Sigmoid colon (tissue), 6 donors: ENCODE measurements at regions not wholly inside any gene's neighbourhood (a gene's known extent, or its start where the extent isn't known, plus 50 kb on each side); places are given as distances from the start of the nearest gene placed in this dataset.

Experiments
- DNase-seq: peaks from one replicate; pipeline ENCODE4 v3.0.0-alpha.2; 2019
- H3K27ac ChIP-seq, 4 donors: fragments of 200-600 bp; sonication (generic); one replicate each; pipeline ENCODE4 v1.5.1; 2016 to 2019; ENCODE audit warnings: mild to moderate bottlenecking in 1 of 4
- H3K27me3 ChIP-seq, 3 donors: fragments of 200-600 bp; sonication (generic); one replicate each; pipeline ENCODE4 v1.5.1; 2019; ENCODE audit warnings: mild to moderate bottlenecking in 1 of 3
- H3K36me3 ChIP-seq, 4 donors: fragments of 200-600 bp; sonication (generic); one replicate each; pipeline ENCODE4 v1.5.1; 2016 to 2019
- H3K4me1 ChIP-seq, 4 donors: fragments of 200-600 bp; sonication (generic); one replicate each; pipeline ENCODE4 v1.5.1; 2017 to 2019
- H3K4me3 ChIP-seq, 4 donors: fragments of 200-600 bp; sonication (generic); one replicate each; pipeline ENCODE4 v1.5.1; 2017 to 2019; ENCODE audit warnings: mild to moderate bottlenecking in 2 of 4, moderate library complexity in 1 of 4
- H3K9me3 ChIP-seq, 4 donors: fragments of 200-600 bp in 3 of 4; sonication (generic) in 3 of 4; one replicate each; pipeline versions ENCODE4 v1.5.1 to v1.6.1; 2013 to 2019
- CTCF ChIP-seq, 4 experiments: fragments of 450-650 bp in 3 of 4; fragments of 200-600 bp in 1 of 4; IDR thresholded peaks; one replicate each; pipeline ENCODE4 v1.5.1; 2016 to 2019; ENCODE audit warnings: antibody characterized with exemption in 4 of 4, mild to moderate bottlenecking in 3 of 4, moderate library complexity in 2 of 4
- EP300 ChIP-seq, 4 donors: sonication (generic); formaldehyde crosslinking; IDR thresholded peaks; one replicate each; pipeline ENCODE4 v1.6.1; 2017; ENCODE audit warnings: antibody characterized with exemption in 4 of 4
- POLR2A ChIP-seq, 2 donors: fragments of 450-650 bp; IDR thresholded peaks; one replicate each; pipeline ENCODE4 v1.6.1; 2016; ENCODE audit warnings: antibody characterized with exemption in 2 of 2, mild to moderate bottlenecking in 2 of 2, moderate library complexity in 2 of 2
- POLR2AphosphoS5 ChIP-seq, 4 donors: sonication (generic); formaldehyde crosslinking; IDR thresholded peaks; one replicate each; pipeline ENCODE4 v1.6.1; 2017; ENCODE audit warnings: antibody characterized with exemption in 4 of 4
- WGBS, 2 donors: extraction: QIAGEN DNeasy Blood & Tissue Kit; methylation state at CpG; one replicate each; pipeline ENCODE4 v1.1.7; 2013; 5-methylcytosine and 5-hydroxymethylcytosine counted together
- intact Hi-C: fragments of 100-400 bp; cut with DNase I; formaldehyde crosslinking; loops from one replicate; pipeline ENCODE4 v1.15.1; 2023
- donor health status: healthy with polysubstance abuse.
- donor health status: healthy.

DNA sequence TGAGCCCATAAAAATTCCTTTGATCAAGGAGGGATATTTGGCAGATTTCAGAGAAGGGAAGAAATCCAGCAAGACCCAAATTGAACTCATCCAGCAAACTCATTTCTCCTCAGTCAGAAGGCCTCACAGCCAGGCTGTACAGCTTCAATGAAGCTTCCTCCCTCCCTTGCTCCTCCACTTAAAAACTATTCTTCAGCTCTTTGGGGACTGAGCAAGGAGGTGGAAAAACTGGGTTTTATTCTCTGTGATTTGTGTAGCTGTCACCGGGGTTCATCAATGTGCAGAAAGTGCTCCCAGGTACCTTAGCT is 158.7 kb upstream of the ZNF184 start:
- Histone ChIP-seq H3K9me3 (no peaks in the 10 kb centered on the region), H3K27ac (no peak overlapping the region), H3K27me3 (peaks cover 0 to 78% (median 18%) of the 10 kb centered on the region in 3 donors), H3K4me1 (peaks cover 0 to 11% (median 9%) of the 10 kb centered on the region in 4 donors), H3K36me3 (no peaks in the 10 kb centered on the region), H3K4me3 (no peak overlapping the region)
- TF ChIP-seq POLR2A (IDR thresholded peaks at IDR 0.05) (no peak), POLR2AphosphoS5 (IDR thresholded peaks at IDR 0.05) (no peak), EP300 (IDR thresholded peaks at IDR 0.05) (no peak), CTCF (IDR thresholded peaks at IDR 0.05) (no peak)
- WGBS, 2 donors, result 84 to 95% methylated on average over 1 of the region's 1 CpG
- intact Hi-C loops, result no loop called here
- DNase-seq, result no peak

DNA sequence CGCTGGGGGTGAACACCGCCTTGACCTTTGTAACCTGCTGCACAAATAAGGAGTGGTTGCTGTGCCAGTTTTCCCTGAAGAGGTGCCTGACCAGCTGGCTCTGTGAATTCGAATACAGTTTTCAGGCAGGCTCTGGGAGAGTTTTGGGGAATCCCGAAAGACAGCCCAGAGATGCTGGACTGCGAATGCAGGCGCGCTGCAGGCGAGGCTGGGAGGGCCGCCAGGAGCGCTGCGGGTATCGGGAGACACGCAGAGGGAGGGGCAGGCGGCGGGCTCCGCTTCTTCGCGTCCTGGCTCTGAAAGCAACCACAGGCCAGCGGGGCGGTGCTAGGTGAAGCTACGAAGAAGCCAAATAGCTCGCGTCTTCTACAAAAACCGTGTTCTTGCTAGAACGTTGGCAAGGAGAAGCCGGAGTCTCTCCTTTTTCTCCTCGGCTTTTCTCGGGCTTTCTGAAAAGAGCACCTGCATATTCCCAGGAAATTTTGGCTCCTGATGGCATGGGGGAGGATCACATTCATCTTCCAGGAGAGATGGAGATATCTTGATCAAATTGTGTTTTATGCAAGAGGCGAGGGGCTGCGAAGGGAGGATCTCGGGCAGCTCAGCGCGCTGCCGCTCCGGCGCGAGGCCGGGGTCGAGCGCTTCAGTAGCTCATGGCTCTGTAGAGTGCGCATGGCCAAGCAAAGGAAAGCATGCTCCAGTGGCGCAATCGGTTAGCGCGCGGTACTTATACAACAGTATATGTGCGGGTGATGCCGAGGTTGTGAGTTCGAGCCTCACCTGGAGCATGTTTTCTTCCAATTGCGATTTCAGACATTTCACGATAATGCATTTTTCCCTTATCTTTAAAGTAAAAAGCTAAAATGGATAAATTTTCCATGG is 158.1 kb upstream of the ZNF184 start:
- Histone ChIP-seq H3K36me3 (no peaks in the 10 kb centered on the region), H3K27me3 (peaks cover 0 to 72% (median 18%) of the 10 kb centered on the region in 3 donors), H3K27ac (no peak overlapping the region), H3K9me3 (no peaks in the 10 kb centered on the region), H3K4me3 (peak overlapping the region in 3 of 4 donors; percentile 5 to 32 (median 30)), H3K4me1 (peaks cover 0 to 11% (median 9%) of the 10 kb centered on the region in 4 donors)
- 3 to 6% methylated on average over 51 of the region's 51 CpGs for WGBS, 2 donors
- TF ChIP-seq CTCF (IDR thresholded peaks at IDR 0.05) (no peak), EP300 (IDR thresholded peaks at IDR 0.05) (no peak), POLR2A (IDR thresholded peaks at IDR 0.05) (no peak), POLR2AphosphoS5 (IDR thresholded peaks at IDR 0.05) (no peak)
- intact Hi-C loops, result no loop called here
- DNase-seq, result no peak

DNA sequence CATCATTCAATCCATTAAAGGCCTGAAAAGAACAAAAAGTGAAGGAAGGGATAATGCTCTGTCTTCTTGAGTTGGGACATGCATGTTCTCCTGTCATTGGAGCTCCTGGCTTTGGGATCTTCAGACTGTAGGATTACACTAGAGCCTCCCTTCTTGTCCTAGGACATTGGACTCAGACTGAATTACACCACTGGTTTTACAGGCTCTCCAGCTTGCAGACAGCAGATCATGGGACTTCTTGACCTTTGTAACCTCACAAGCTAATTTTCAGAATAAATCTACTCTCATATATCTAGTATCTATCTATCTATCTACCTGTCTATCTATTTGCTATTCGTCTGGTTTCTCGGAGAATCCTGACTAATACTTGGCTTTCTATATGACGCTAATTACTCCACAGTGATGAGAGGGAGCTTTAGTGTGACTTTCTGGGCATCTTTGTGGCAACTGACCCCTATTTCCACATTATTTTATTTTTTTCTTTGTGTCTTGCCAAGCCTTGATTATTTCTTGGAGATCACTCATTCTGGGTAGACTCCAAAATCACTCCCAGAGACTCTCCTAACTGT is 151.9 kb upstream of the ZNF184 start:
- no peaks in the 10 kb centered on the region for H3K36me3 ChIP-seq
- H3K27me3 ChIP-seq, result peaks cover 0 to 65% (median 10%) of the 10 kb centered on the region in 3 donors
- WGBS, 2 donors, result 81 to 84% methylated on average over 3 of the region's 3 CpGs
- H3K4me3 ChIP-seq, result no peak overlapping the region
- H3K27ac ChIP-seq, result no peak overlapping the region
- TF ChIP-seq CTCF (IDR thresholded peaks at IDR 0.05) (no peak), POLR2A (IDR thresholded peaks at IDR 0.05) (no peak), EP300 (IDR thresholded peaks at IDR 0.05) (no peak), POLR2AphosphoS5 (IDR thresholded peaks at IDR 0.05) (no peak)
- no peaks in the 10 kb centered on the region for H3K9me3 ChIP-seq
- no peak for DNase-seq
- intact Hi-C loops, result no loop called here
- no peaks in the 10 kb centered on the region for H3K4me1 ChIP-seq

- peaks cover 0 to 2% (median 1%) of the 10 kb centered on the region in 4 donors for H3K4me1 ChIP-seq
- 35 to 70% methylated on average over 3 of the region's 3 CpGs for WGBS, 2 donors
- no peaks in the 10 kb centered on the region for H3K36me3 ChIP-seq
- no peak overlapping the region for H3K4me3 ChIP-seq
- no peaks in the 10 kb centered on the region for H3K9me3 ChIP-seq
- no peak overlapping the region for H3K27ac ChIP-seq
- TF ChIP-seq POLR2AphosphoS5 (IDR thresholded peaks at IDR 0.05) (no peak), POLR2A (IDR thresholded peaks at IDR 0.05) (no peak), EP300 (IDR thresholded peaks at IDR 0.05) (no peak), CTCF (IDR thresholded peaks at IDR 0.05) (no peak)
- intact Hi-C loops, result no loop called here
- no peak for DNase-seq
- peaks cover 0 to 72% (median 20%) of the 10 kb centered on the region in 3 donors for H3K27me3 ChIP-seq
Observed at GRCh38 chr6:27623103-27623502, 150.2 kb upstream of the ZNF184 start.
